CD14-positive monocyte (primary cell): ENCODE measurements at regions not wholly inside any gene's neighbourhood (a gene's known extent, or its start where the extent isn't known, plus 50 kb on each side); places are given as distances from the start of the nearest gene placed in this dataset.

Source experiments
- DNase-seq, 3 donors: peaks; one replicate each; pipeline ENCODE4 v3.0.0-alpha.2; 2011 to 2022
- H2AFZ ChIP-seq: 2 replicates; pipeline ENCODE4 v1.6.0; 2012; ENCODE audit warnings: mild to moderate bottlenecking, low read depth, low read length, inconsistent platforms; ENCODE audit not compliant: insufficient read depth, poor library complexity, severe bottlenecking
- H3K27ac ChIP-seq, 2 donors: 1 replicate in 1 of 2; 2 replicates in 1 of 2; pipeline ENCODE4 v1.5.1; 2012 to 2013; ENCODE audit warnings: low read length in 2 of 2, control low read depth in 1 of 2, inconsistent platforms in 1 of 2, low read depth in 1 of 2, mild to moderate bottlenecking in 1 of 2
- H3K27me3 ChIP-seq, 2 donors: one replicate each; pipeline versions ENCODE4 v1.6.0 to v1.6.1; 2011 to 2013; ENCODE audit warnings: low read length in 2 of 2; ENCODE audit not compliant: control insufficient read depth in 2 of 2, insufficient read depth in 2 of 2
- H3K36me3 ChIP-seq, 2 donors: replicated peaks in 1 of 2; 1 replicate in 1 of 2; 2 replicates in 1 of 2; pipeline versions ENCODE4 v1.5.1 to v1.6.1; 2012 to 2013; ENCODE audit warnings: low read length in 2 of 2, control low read depth in 1 of 2, inconsistent platforms in 1 of 2, mild to moderate bottlenecking in 1 of 2; ENCODE audit not compliant: insufficient read depth in 2 of 2, control insufficient read depth in 1 of 2
- H3K4me1 ChIP-seq, 2 donors: 1 replicate in 1 of 2; 2 replicates in 1 of 2; pipeline versions ENCODE4 v1.5.1 to v1.6.1; 2012 to 2013; ENCODE audit warnings: low read length in 2 of 2, control low read depth in 1 of 2, inconsistent platforms in 1 of 2, mild to moderate bottlenecking in 1 of 2, moderate library complexity in 1 of 2; ENCODE audit not compliant: insufficient read depth in 2 of 2, control insufficient read depth in 1 of 2
- H3K4me2 ChIP-seq: replicated peaks from 2 replicates; pipeline ENCODE3; 2012; ENCODE audit warnings: low read length, moderate library complexity, mild to moderate bottlenecking; ENCODE audit not compliant: poor library complexity, severe bottlenecking; ENCODE audit errors: extremely low read depth
- H3K4me3 ChIP-seq, 3 experiments: fragments of 200-600 bp in 1 of 3; sonication (generic) in 1 of 3; replicated peaks in 1 of 3; 1 replicate in 2 of 3; 2 replicates in 1 of 3; pipeline ENCODE4 v1.5.1; 2011 to 2013; ENCODE audit warnings: low read length in 3 of 3, mild to moderate bottlenecking in 3 of 3, control low read depth in 2 of 3, low read depth in 2 of 3, inconsistent platforms in 1 of 3, moderate library complexity in 1 of 3
- H3K79me2 ChIP-seq: 2 replicates; pipeline ENCODE4 v1.6.0; 2012; ENCODE audit warnings: mild to moderate bottlenecking, control low read depth, inconsistent platforms, low read length, moderate library complexity; ENCODE audit not compliant: insufficient read depth
- H3K9ac ChIP-seq: 2 replicates; pipeline ENCODE4 v1.6.0; 2017; ENCODE audit warnings: low read length, mild to moderate bottlenecking; ENCODE audit not compliant: insufficient read depth, poor library complexity, severe bottlenecking
- H3K9me3 ChIP-seq, 2 donors: replicated peaks in 1 of 2; 1 replicate in 1 of 2; 2 replicates in 1 of 2; pipeline versions ENCODE4 v1.5.1 to v1.6.1; 2012 to 2013; ENCODE audit warnings: low read length in 2 of 2, control low read depth in 1 of 2; ENCODE audit not compliant: control insufficient read depth in 1 of 2, insufficient read depth in 1 of 2
- H4K20me1 ChIP-seq: 2 replicates; pipeline ENCODE4 v1.6.0; 2012; ENCODE audit warnings: mild to moderate bottlenecking, low read length, control low read depth, moderate library complexity; ENCODE audit not compliant: insufficient read depth
- H3K27ac Mint-ChIP-seq, 7 donors: one replicate each; pipeline ENCODE4 v1.8.0; 2020; ENCODE audit warnings: mild to moderate bottlenecking in 7 of 7, mixed read lengths in 7 of 7, moderate library complexity in 6 of 7, inconsistent platforms in 2 of 7
- H3K27me3 Mint-ChIP-seq, 3 donors: one replicate each; pipeline ENCODE4 v1.8.0; 2021 to 2022; ENCODE audit warnings: low read depth in 3 of 3, mild to moderate bottlenecking in 3 of 3, mixed read lengths in 3 of 3, moderate library complexity in 3 of 3, inconsistent platforms in 1 of 3
- H3K36me3 Mint-ChIP-seq, 2 donors: one replicate each; pipeline ENCODE4 v1.8.0; 2020; ENCODE audit warnings: mixed read lengths in 2 of 2, inconsistent platforms in 1 of 2, mild to moderate bottlenecking in 1 of 2
- H3K4me1 Mint-ChIP-seq: one replicate; pipeline ENCODE4 v1.8.0; 2020; ENCODE audit warnings: mild to moderate bottlenecking, mixed read lengths
- H3K4me3 Mint-ChIP-seq, 2 donors: one replicate each; pipeline ENCODE4 v1.8.0; 2020; ENCODE audit warnings: mild to moderate bottlenecking in 2 of 2, mixed read lengths in 2 of 2, moderate library complexity in 1 of 2
- H3K9me3 Mint-ChIP-seq, 7 donors: one replicate each; pipeline ENCODE4 v1.8.0; 2020 to 2022; ENCODE audit warnings: mixed read lengths in 7 of 7, mild to moderate bottlenecking in 6 of 7, moderate library complexity in 6 of 7, inconsistent platforms in 2 of 7
- CTCF ChIP-seq: fragments of 200-600 bp; IDR thresholded peaks from one replicate; pipeline ENCODE4 v1.8.0; 2022; ENCODE audit warnings: antibody characterized with exemption, mild to moderate bottlenecking
- WGBS: methylation state at CpG from one replicate; pipeline ENCODE4 v1.1.5; 2013; ENCODE audit warnings: missing lambda C conversion rate; ENCODE audit not compliant: insufficient coverage; 5-methylcytosine and 5-hydroxymethylcytosine counted together
- intact Hi-C, 2 donors: fragments of 100-400 bp; cut with micrococcal nuclease; formaldehyde crosslinking; loops; one replicate each; pipeline versions ENCODE4 v1.15.0 to v1.15.1; 2023

DNA sequence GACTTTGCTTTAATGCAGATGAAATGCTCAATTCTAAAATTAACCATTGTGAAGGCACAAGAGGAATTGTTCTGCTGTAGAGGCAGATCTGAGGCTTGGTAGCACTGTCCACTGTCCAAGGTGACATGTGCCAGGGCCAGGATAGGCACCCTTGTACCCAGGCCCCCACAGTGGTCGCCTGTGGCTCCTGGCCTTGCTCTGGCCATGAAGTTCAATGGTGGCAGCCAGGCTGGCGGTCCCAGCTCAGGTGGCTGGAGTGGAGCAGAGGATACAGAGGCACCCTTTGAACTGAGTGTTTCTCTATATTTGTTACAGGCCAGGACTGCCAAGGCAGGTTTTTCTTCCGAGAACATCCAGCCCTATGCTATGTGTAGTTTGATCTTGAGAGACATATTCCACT is 102.6 kb downstream of the PTGS2 start:
- H2AFZ ChIP-seq, result no peak overlapping the region
- H3K4me1 ChIP-seq, result peaks cover 19 to 25% of the 10 kb centered on the region in 2 donors
- WGBS, result 94% methylated on average over 2 of the region's 3 CpGs
- Mint-ChIP-seq H3K4me3 (no peak overlapping the region), H3K27ac (peak overlapping the region in 1 of 7 donors; percentile 43), H3K27me3 (peaks cover 0 to 4% (median 0%) of the 10 kb centered on the region in 3 donors), H3K36me3 (peaks cover 0 to 4% of the 10 kb centered on the region in 2 donors), H3K4me1 (peaks cover 33% of the 10 kb centered on the region), H3K9me3 (peaks cover 0 to 8% (median 6%) of the 10 kb centered on the region in 7 donors)
- H3K4me2 ChIP-seq, result no peak overlapping the region
- DNase-seq, result no peak
- H3K36me3 ChIP-seq, result no peaks in the 10 kb centered on the region
- H3K79me2 ChIP-seq, result no peaks in the 10 kb centered on the region
- no peak overlapping the region for H3K4me3 ChIP-seq
- H4K20me1 ChIP-seq, result no peaks in the 10 kb centered on the region
- H3K9ac ChIP-seq, result no peak overlapping the region
- no peaks in the 10 kb centered on the region for H3K27me3 ChIP-seq
- no peaks in the 10 kb centered on the region for H3K9me3 ChIP-seq
- no peak overlapping the region for H3K27ac ChIP-seq
- intact Hi-C loops, result no loop called here
- TF ChIP-seq CTCF, result no peak

DNA sequence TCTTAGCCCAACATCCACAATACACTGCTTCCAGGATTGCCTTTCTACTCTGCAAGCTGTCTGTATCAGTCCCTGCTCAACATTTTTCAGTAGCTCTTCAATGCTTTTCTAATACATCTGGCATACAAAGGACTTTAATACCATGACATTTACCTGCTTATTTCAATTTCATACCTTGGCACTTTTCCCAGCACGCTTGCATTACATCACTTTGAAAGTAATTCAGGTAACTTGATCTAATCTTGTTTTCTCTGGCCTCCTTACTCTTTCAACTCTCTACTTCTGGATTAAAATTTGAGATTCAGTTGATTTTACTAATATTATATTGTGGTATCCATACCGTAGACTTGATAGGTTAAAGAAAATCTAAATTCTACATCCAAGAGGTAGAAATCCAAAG is 103.0 kb downstream of the PTGS2 start:
- H3K9ac ChIP-seq, result no peak overlapping the region
- H4K20me1 ChIP-seq, result no peaks in the 10 kb centered on the region
- no peaks in the 10 kb centered on the region for H3K79me2 ChIP-seq
- peaks cover 19 to 25% of the 10 kb centered on the region in 2 donors for H3K4me1 ChIP-seq
- Mint-ChIP-seq H3K27ac (peak overlapping the region in 1 of 7 donors; percentile 35), H3K27me3 (peaks cover 0 to 4% (median 0%) of the 10 kb centered on the region in 3 donors), H3K4me3 (peak overlapping the region in 1 of 2 donors; percentile 28), H3K9me3 (peaks cover 0 to 4% (median 2%) of the 10 kb centered on the region in 7 donors), H3K4me1 (peaks cover 34% of the 10 kb centered on the region), H3K36me3 (peaks cover 0 to 4% of the 10 kb centered on the region in 2 donors)
- no peak for TF ChIP-seq CTCF
- no peak overlapping the region for H3K4me2 ChIP-seq
- no peaks in the 10 kb centered on the region for H3K36me3 ChIP-seq
- H3K4me3 ChIP-seq, result no peak overlapping the region
- H2AFZ ChIP-seq, result no peak overlapping the region
- no peaks in the 10 kb centered on the region for H3K9me3 ChIP-seq
- no peaks in the 10 kb centered on the region for H3K27me3 ChIP-seq
- WGBS, result 100% methylated on average over 1 of the region's 2 CpGs
- DNase-seq, result no peak
- intact Hi-C loops, result no loop called here
- H3K27ac ChIP-seq, result no peak overlapping the region
